CD4-positive, alpha-beta T cell (primary cell): ENCODE measurements at regions not wholly inside any gene's neighbourhood (a gene's known extent, or its start where the extent isn't known, plus 50 kb on each side); places are given as distances from the start of the nearest gene placed in this dataset.

Experiments used
- ATAC-seq: fragments of 200-7000 bp; cut with Tn5 transposase; one replicate; pipeline ENCODE4 v1.10.0; 2022; ENCODE audit warnings: mild to moderate bottlenecking; ENCODE audit not compliant: poor library complexity
- CTCF ChIA-PET: fragments of 350-600 bp; sonication (Branson Sonifier 250); formaldehyde crosslinking; loops from one replicate; lab custom pipeline; 2021; ENCODE audit warnings: antibody characterized with exemption, inconsistent platforms; lab: Charles Lee
- POLR2A ChIA-PET: fragments of 350-600 bp; sonication (Branson Sonifier 250); formaldehyde crosslinking; loops from one replicate; lab custom pipeline; 2021; ENCODE audit warnings: antibody characterized with exemption, inconsistent platforms; lab: Charles Lee
- DNase-seq, 14 experiments: peaks; one replicate each; pipeline ENCODE4 v3.0.0-alpha.2; 2013 to 2020; ENCODE audit warnings: mixed read lengths in 2 of 14
- H3K27ac ChIP-seq, 2 donors: one replicate each; pipeline versions ENCODE4 v1.5.1 to v1.7.0; 2013; ENCODE audit warnings: low read length in 2 of 2, low read depth in 1 of 2, mild to moderate bottlenecking in 1 of 2
- H3K27me3 ChIP-seq, 2 experiments: 1 replicate in 1 of 2; 2 replicates in 1 of 2; pipeline versions ENCODE4 v1.6.1 to v1.7.0; 2013; ENCODE audit warnings: low read length in 2 of 2, control low read depth in 1 of 2, mild to moderate bottlenecking in 1 of 2, moderate library complexity in 1 of 2; ENCODE audit not compliant: insufficient read depth in 2 of 2, control insufficient read depth in 1 of 2
- H3K36me3 ChIP-seq: one replicate; pipeline ENCODE4 v1.6.1; 2013; ENCODE audit warnings: low read length, control low read depth; ENCODE audit not compliant: insufficient read depth
- H3K4me1 ChIP-seq: one replicate; pipeline ENCODE4 v1.6.1; 2013; ENCODE audit warnings: low read length, control low read depth; ENCODE audit not compliant: insufficient read depth
- H3K4me3 ChIP-seq: one replicate; pipeline ENCODE4 v1.5.1; 2013; ENCODE audit warnings: mild to moderate bottlenecking, low read length, moderate library complexity
- H3K9me3 ChIP-seq, 2 experiments: 1 replicate in 1 of 2; 2 replicates in 1 of 2; pipeline versions ENCODE4 v1.6.1 to v1.7.0; 2013; ENCODE audit warnings: low read length in 2 of 2, mild to moderate bottlenecking in 2 of 2, control low read depth in 1 of 2, moderate library complexity in 1 of 2; ENCODE audit not compliant: control insufficient read depth in 1 of 2, insufficient read depth in 1 of 2
- H3K27ac Mint-ChIP-seq: one replicate; pipeline ENCODE4 v1.8.0; 2020; ENCODE audit warnings: mixed read lengths
- H3K27me3 Mint-ChIP-seq: one replicate; pipeline ENCODE4 v1.8.0; 2021; ENCODE audit warnings: mixed read lengths
- H3K36me3 Mint-ChIP-seq: one replicate; pipeline ENCODE4 v1.8.0; 2021; ENCODE audit warnings: low read depth, mixed read lengths
- H3K4me1 Mint-ChIP-seq: one replicate; pipeline ENCODE4 v1.8.0; 2021; ENCODE audit warnings: low read depth, mixed read lengths
- H3K4me3 Mint-ChIP-seq: one replicate; pipeline ENCODE4 v1.8.0; 2020; ENCODE audit warnings: mild to moderate bottlenecking, mixed read lengths
- H3K9me3 Mint-ChIP-seq: one replicate; pipeline ENCODE4 v1.8.0; 2020; ENCODE audit warnings: mixed read lengths
- CTCF ChIP-seq: fragments of 200-600 bp; IDR thresholded peaks from one replicate; pipeline ENCODE4 v1.8.0; 2022; ENCODE audit warnings: antibody characterized with exemption, mild to moderate bottlenecking
- intact Hi-C, 2 experiments: fragments of 100-400 bp; cut with DNase I in 1 of 2; cut with micrococcal nuclease in 1 of 2; formaldehyde crosslinking; loops; one replicate each; pipeline versions ENCODE4 v1.15.1 to v1.9.0; 2023 to 2025; cut with DNase I, micrococcal nuclease

GRCh38 chr13:105737688-105738087 is 797.8 kb downstream of the EFNB2 start:
- POLR2A ChIA-PET, result no interaction called here
- no peaks in the 10 kb centered on the region for H3K27me3 Mint-ChIP-seq

GRCh38 chr13:105735281-105735680 is 800.2 kb downstream of the EFNB2 start:
- Histone ChIP-seq H3K4me1 (no peaks in the 10 kb centered on the region), H3K4me3 (no peak overlapping the region), H3K9me3 (peaks cover 0 to 2% of the 10 kb centered on the region in 2 experiments), H3K27me3 (no peaks in the 10 kb centered on the region), H3K27ac (no peak overlapping the region), H3K36me3 (no peaks in the 10 kb centered on the region)
- H3K27ac Mint-ChIP-seq, result no peak overlapping the region
- intact Hi-C loops, result no loop called here
- no peak overlapping the region for H3K4me3 Mint-ChIP-seq
- POLR2A ChIA-PET, result no interaction called here
- no peaks in the 10 kb centered on the region for H3K27me3 Mint-ChIP-seq
- ATAC-seq, result no peak
- no peaks in the 10 kb centered on the region for H3K36me3 Mint-ChIP-seq
- H3K9me3 Mint-ChIP-seq, result peaks cover 4% of the 10 kb centered on the region
- DNase-seq, result no peak
- no peaks in the 10 kb centered on the region for H3K4me1 Mint-ChIP-seq
- TF ChIP-seq CTCF, result no peak
- CTCF ChIA-PET, result no interaction called here

More at GRCh38 chr13:105737688-105738087, 797.8 kb downstream of the EFNB2 start:
- Mint-ChIP-seq H3K9me3 (peaks cover 4% of the 10 kb centered on the region), H3K4me3 (no peak overlapping the region), H3K27ac (no peak overlapping the region), H3K4me1 (no peaks in the 10 kb centered on the region), H3K36me3 (no peaks in the 10 kb centered on the region)
- no peak overlapping the region for H3K27ac ChIP-seq
- no peaks in the 10 kb centered on the region for H3K27me3 ChIP-seq
- no peak for ATAC-seq
- intact Hi-C loops, result no loop called here
- H3K9me3 ChIP-seq, result peaks cover 0 to 8% of the 10 kb centered on the region in 2 experiments
- CTCF ChIA-PET, result no interaction called here
- H3K4me1 ChIP-seq, result no peaks in the 10 kb centered on the region
- no peak for TF ChIP-seq CTCF
- H3K36me3 ChIP-seq, result no peaks in the 10 kb centered on the region
- no peak for DNase-seq
- H3K4me3 ChIP-seq, result no peak overlapping the region

- no peaks in the 10 kb centered on the region for H3K36me3 ChIP-seq
- Mint-ChIP-seq H3K9me3 (no peaks in the 10 kb centered on the region), H3K36me3 (no peaks in the 10 kb centered on the region), H3K4me1 (no peaks in the 10 kb centered on the region), H3K27ac (no peak overlapping the region), H3K4me3 (no peak overlapping the region), H3K27me3 (no peaks in the 10 kb centered on the region)
- ChIA-PET CTCF (no interaction called here), POLR2A (no interaction called here)
- H3K27me3 ChIP-seq, result no peaks in the 10 kb centered on the region
- peaks cover 0 to 3% of the 10 kb centered on the region in 2 experiments for H3K9me3 ChIP-seq
- H3K4me1 ChIP-seq, result no peaks in the 10 kb centered on the region
- no peak overlapping the region for H3K27ac ChIP-seq
- no peak for TF ChIP-seq CTCF
- DNase-seq (no peak), ATAC-seq (no peak)
- intact Hi-C loops, result no loop called here
- no peak overlapping the region for H3K4me3 ChIP-seq
Measured at GRCh38 chr13:105732806-105733529, 802.5 kb downstream of the EFNB2 start.
